ENCODE measurements at regions not wholly inside any gene's neighbourhood (a gene's known extent, or its start where the extent isn't known, plus 50 kb on each side); places are given as distances from the start of the nearest gene placed in this dataset.

DNA sequence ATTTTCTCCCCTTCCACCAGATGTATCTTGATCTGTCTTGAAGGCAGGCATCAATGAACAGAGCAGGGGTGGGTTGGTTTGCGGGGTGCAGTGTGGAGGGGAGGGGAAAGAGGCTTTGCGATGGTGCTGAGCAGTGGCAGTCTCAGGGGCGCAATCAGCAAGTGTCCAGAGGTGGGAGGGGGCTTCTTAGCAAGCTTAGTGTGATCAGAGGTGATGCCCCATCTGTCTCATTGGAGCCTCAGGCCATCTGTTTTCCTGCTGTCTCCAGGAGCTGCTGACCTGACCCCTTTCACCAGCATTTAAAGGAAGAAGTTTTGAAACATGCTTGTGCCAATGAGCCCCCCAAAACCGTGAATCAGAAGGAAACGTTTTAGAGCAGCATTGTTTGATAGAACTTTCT, 187.7 kb upstream of the LHX5 start:
- TF ChIP-seq RFX5 (IDR thresholded peaks at IDR 0.05) = no peak
- no peak for TF ChIP-seq CHD2 (IDR thresholded peaks at IDR 0.05; ENCODE audit: low read length, partially characterized antibody)
- TF ChIP-seq, protein P1, sequence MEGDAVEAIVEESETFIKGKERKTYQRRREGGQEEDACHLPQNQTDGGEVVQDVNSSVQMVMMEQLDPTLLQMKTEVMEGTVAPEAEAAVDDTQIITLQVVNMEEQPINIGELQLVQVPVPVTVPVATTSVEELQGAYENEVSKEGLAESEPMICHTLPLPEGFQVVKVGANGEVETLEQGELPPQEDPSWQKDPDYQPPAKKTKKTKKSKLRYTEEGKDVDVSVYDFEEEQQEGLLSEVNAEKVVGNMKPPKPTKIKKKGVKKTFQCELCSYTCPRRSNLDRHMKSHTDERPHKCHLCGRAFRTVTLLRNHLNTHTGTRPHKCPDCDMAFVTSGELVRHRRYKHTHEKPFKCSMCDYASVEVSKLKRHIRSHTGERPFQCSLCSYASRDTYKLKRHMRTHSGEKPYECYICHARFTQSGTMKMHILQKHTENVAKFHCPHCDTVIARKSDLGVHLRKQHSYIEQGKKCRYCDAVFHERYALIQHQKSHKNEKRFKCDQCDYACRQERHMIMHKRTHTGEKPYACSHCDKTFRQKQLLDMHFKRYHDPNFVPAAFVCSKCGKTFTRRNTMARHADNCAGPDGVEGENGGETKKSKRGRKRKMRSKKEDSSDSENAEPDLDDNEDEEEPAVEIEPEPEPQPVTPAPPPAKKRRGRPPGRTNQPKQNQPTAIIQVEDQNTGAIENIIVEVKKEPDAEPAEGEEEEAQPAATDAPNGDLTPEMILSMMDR (IDR thresholded peaks at IDR 0.05) = no peak
- TF ChIP-seq FOSB (CRISPR knock-in tag; IDR thresholded peaks at IDR 0.05) = no peak
- TF ChIP-seq POLR2AphosphoS2 (conservative IDR thresholded peaks at IDR 0.05; ENCODE audit: low read length) = no peak
- no peak for TF ChIP-seq PHF8 (IDR thresholded peaks at IDR 0.05; ENCODE audit: borderline replicate concordance, low read depth)
- no peak for TF ChIP-seq POLR2A (IDR thresholded peaks at IDR 0.05; ENCODE audit: low read length)
- no peak for TF ChIP-seq MAFK (IDR thresholded peaks at IDR 0.05; ENCODE audit: partially characterized antibody)
- TF ChIP-seq KDM5A (IDR thresholded peaks at IDR 0.05) = no peak
- TF ChIP-seq CHD4 (IDR thresholded peaks at IDR 0.05; ENCODE audit: borderline replicate concordance) = no peak
- TF ChIP-seq, protein P2, sequence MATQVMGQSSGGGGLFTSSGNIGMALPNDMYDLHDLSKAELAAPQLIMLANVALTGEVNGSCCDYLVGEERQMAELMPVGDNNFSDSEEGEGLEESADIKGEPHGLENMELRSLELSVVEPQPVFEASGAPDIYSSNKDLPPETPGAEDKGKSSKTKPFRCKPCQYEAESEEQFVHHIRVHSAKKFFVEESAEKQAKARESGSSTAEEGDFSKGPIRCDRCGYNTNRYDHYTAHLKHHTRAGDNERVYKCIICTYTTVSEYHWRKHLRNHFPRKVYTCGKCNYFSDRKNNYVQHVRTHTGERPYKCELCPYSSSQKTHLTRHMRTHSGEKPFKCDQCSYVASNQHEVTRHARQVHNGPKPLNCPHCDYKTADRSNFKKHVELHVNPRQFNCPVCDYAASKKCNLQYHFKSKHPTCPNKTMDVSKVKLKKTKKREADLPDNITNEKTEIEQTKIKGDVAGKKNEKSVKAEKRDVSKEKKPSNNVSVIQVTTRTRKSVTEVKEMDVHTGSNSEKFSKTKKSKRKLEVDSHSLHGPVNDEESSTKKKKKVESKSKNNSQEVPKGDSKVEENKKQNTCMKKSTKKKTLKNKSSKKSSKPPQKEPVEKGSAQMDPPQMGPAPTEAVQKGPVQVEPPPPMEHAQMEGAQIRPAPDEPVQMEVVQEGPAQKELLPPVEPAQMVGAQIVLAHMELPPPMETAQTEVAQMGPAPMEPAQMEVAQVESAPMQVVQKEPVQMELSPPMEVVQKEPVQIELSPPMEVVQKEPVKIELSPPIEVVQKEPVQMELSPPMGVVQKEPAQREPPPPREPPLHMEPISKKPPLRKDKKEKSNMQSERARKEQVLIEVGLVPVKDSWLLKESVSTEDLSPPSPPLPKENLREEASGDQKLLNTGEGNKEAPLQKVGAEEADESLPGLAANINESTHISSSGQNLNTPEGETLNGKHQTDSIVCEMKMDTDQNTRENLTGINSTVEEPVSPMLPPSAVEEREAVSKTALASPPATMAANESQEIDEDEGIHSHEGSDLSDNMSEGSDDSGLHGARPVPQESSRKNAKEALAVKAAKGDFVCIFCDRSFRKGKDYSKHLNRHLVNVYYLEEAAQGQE (IDR thresholded peaks at IDR 0.05) = no peak
